HG03558 (cell line): ENCODE measurements at regions not wholly inside any gene's neighbourhood (a gene's known extent, or its start where the extent isn't known, plus 50 kb on each side); places are given as distances from the start of the nearest gene placed in this dataset.
"Not testable (repeated sequence)": the region's sequence is repeated elsewhere in the genome, so short reads cannot be mapped to it uniquely, and the experiment has no call there.

ENCODE experiments used
- ATAC-seq: cut with Tn5 transposase; IDR thresholded peaks from one replicate; pipeline ENCODE4 v1.9.1; 2021; ENCODE audit warnings: moderate number of reproducible peaks; ENCODE audit not compliant: unreplicated experiment; ENCODE audit errors: extremely low read depth

DNA sequence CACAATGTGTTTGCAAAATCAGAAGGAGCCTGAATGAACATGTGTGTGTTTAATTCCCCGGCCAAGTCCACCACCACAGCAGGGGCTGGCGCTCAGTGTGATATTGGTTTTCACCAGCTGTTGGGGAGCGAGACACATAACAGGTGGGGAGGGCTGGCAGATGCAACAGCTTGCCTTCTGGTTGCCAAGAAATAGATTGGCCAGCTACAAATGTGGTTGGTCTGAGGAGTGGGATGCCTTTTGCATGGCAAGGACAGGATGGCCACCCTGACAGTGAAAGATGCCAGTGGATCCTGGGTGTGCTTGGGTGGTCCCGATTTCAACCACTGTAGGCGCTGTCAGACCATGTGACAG lies 292.5 kb upstream of the FZD8 start:
- ATAC-seq: no peak

DNA sequence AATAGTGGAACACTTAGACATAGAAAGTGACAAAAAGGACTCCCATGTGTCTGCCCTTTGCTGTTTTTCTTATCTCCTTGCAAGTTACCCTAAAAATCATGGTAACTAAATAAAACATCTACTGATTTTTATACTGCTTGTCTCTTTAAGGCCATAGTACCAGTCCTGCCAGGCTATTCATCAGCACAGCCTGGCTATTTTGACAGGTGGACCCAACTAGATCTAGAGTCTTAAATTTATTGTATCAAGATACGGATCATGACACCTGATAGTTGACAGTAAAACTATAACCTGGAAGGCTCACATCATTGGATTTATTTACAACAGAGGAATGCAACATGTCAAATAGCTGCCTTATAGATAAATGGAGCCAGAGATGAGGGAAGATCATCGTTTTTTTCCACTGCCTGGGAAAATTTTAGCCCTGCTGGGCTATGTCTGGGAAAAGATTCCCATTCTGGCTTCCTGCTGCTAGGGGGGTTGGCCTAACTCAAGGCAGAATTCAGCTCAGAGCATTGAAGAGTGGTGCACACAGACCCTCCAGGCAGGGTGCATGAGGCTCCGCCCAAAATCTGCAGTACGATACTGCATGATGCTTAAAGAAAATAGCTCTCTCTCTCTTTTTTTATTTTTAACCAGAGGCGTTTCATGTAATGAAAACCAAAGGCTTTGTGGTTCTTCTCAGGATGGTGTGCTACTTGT lies 292.0 kb upstream of the FZD8 start:
- ATAC-seq: no peak

DNA sequence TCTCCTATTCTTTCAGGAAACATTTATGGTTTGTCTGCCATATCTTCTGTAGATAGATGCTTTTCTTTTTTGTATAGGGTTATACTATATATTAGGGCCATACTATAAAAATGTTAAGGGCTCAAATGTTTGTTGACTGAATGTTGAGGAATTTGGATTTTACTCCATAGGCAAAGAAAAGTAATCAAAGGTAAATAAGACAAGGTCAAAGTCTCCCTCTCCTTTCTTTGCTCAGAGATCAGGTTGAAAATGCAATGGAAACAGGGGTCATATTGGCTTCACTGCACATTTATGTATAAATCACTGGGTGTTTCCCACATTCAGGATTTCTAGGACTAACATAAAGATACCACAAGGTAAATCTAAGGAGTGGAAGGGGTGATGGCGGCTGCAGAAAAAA lies 291.4 kb upstream of the FZD8 start:
- ATAC-seq: no peak

DNA sequence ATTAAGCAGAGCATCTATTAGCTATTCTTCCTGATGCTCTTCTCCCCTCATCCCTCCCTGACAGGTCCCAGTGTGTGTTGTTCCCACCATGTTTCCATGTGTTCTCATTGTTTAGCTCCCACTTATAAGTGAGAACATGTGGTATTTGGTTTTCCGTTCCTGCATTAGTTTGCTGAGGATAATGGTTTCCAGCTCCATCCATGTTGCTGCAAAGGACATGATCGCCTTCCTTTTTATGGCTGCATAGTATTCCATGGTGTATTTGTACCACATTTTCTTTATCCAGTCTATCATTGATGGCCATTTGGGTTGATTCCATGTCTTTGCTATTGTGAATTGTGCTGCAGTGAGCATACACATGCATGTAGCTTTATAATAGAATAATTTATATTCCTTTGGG lies 287.9 kb upstream of the FZD8 start:
- ATAC-seq: not testable (repeated sequence)

GRCh38 chr10:35928748-35929147 lies 286.7 kb upstream of the FZD8 start:
- ATAC-seq: no peak

GRCh38 chr10:35927990-35928488 lies 285.9 kb upstream of the FZD8 start:
- ATAC-seq: no peak

DNA sequence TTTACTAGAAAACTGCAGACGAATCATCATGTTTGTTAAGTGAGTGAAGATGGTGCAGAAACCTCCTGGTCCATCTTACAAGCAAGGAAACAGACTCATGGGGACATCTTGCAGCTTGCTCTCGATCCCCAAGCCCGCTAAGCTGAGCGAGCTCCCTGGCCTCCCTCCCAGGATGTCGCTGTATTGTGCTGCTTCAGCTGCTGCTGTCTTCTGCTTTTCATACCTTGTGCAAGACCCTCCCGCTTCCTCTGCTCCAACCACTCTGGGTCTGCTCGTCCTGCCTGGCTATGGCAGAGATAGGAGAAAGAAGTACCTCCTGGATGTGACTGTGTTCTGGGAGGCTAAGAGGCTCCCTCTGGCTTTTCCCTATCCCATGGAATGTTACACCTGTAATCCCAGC lies 285.2 kb upstream of the FZD8 start:
- ATAC-seq: no peak

DNA sequence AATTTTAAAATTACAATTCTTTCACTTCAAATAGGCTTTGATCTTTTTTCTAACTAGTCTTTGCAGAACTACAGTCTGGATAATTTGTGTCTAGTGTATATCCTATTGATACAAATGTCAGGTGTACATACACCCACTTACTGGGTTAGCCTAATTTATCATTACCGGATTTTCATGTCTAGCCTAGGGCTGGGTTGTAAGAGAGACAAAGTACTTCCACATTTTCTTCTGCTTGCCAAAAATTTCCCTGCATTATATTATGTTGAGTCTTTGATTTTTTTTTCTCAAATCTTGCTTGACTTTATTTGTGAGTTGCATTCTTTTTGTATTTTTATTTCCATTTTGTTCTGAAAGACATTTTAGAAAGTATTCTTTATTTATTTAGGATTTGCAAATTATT lies 284.8 kb upstream of the FZD8 start:
- ATAC-seq: no peak

DNA sequence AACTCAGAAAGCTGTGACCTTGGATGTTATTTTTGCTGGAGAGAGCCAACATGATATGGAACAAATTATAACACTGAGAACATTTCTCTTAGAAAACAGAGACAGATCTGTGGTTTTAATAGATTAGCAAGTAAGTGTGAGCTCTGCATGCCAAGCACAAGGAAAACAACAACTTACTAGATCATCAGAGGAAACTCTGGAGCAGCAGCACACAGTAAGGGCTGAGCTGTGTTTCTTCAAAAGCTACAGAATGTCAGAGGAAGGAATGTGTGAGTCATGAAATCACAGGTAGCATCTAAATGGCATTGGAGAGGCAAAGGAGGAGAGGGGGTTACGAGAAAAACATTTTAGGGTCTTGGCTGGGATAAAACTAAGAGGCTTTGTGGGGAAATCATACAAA lies 283.4 kb upstream of the FZD8 start:
- ATAC-seq: no peak

DNA sequence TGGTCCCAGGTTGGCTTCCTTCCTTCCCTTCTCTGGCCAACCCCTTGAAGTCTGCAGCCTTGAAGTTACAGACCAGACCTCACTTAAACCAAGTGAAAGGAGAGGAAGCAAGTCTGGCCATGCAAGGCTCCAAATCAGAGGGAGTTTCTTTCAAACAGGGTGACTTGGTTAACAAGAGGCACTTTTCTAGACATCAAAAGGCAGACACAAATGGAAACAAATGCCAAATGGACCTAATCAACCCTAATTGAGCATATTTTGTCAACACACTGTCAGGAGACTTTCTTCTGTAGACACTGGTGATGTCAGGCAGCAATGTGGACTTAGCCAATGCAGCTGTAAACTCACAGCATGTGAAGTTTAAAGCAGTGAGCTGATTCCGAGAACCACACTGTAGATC lies 282.7 kb upstream of the FZD8 start:
- ATAC-seq: no peak

GRCh38 chr10:35922876-35923600 lies 280.9 kb upstream of the FZD8 start:
- ATAC-seq: no peak

GRCh38 chr10:35921866-35922350 lies 279.8 kb upstream of the FZD8 start:
- ATAC-seq: no peak

DNA sequence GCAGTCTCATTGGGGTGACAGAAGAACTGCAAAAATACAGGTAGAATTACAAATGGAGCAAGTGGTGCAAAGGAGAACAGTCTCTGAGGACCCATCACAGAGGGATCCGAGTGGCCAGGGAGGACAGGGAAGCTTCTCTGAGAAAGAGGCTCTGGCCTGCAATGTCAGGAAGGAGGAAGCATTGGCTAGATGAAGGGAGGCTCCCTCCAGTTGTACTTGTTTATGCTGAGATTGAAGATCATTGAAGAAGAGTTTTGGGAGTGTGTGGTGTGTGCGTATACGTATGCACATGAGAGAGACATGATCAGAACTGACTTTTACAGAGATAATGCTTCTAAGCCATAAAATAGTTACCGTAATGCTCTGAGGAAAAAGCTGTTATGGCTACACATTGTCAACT lies 274.7 kb upstream of the FZD8 start:
- no peak for ATAC-seq

- ATAC-seq: no peak
Observed at GRCh38 chr10:35913628-35914027, 271.5 kb upstream of the FZD8 start.

GRCh38 chr10:35912615-35913569 lies 270.8 kb upstream of the FZD8 start:
- no peak for ATAC-seq

GRCh38 chr10:35911954-35912353 lies 269.9 kb upstream of the FZD8 start:
- no peak for ATAC-seq

GRCh38 chr10:35911233-35911632 lies 269.1 kb upstream of the FZD8 start:
- no peak for ATAC-seq

- ATAC-seq: no peak
Observed at GRCh38 chr10:35910234-35910633, 268.1 kb upstream of the FZD8 start.

DNA sequence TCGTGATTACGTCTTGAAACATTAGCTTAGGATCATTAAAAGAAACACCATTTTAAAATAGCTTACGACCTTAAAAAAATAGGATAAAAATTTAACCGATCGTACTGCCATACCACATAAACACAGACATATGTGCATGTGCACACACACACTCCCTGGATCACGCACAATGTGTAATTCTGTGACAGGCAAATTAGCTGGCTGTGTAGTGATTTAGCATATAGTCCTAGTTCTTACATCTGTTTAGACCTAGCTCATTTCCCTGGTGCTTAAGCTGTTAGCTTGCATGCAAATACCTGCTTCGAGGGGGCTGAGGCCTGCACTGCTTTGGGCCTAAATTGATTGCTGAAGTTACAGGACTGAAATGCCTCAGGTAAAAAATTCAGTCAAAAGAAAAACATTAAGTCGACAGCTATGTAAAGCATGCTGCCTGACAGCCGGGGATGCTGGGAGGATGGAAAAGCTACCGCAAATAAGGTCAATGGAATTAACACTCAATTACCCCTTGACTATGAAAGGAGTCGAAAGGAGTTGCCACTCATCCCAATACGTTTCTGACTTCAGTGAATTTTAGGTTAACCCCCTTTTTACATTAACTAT lies 267.1 kb upstream of the FZD8 start:
- no peak for ATAC-seq

DNA sequence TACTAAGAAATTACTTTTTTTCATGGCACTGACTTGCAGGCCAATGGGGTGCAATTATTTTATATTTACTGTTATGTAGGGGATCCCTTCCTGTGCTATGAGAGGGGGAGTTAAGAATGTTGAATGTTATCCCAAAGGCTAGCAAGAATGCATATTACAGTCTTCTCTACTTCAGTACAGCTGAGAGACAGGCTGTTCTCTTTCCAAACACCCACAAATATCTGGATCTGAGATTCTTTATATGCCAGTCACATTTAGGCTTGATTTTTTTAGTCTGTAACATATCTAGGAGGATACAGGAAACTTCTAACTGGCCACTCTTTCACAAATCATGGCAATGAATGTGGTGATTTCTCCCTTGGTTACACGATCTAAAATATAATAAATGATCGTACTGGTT lies 266.4 kb upstream of the FZD8 start:
- no peak for ATAC-seq
